GM04504 (cell line): ENCODE measurements at regions not wholly inside any gene's neighbourhood (a gene's known extent, or its start where the extent isn't known, plus 50 kb on each side); places are given as distances from the start of the nearest gene placed in this dataset.
A peak's percentile ranks its signal among the peaks of the same experiment; 100 is the strongest.

ENCODE experiments used
- DNase-seq: peaks from one replicate; pipeline ENCODE4 v3.0.0-alpha.2; 2012; ENCODE audit warnings: low read depth

DNA sequence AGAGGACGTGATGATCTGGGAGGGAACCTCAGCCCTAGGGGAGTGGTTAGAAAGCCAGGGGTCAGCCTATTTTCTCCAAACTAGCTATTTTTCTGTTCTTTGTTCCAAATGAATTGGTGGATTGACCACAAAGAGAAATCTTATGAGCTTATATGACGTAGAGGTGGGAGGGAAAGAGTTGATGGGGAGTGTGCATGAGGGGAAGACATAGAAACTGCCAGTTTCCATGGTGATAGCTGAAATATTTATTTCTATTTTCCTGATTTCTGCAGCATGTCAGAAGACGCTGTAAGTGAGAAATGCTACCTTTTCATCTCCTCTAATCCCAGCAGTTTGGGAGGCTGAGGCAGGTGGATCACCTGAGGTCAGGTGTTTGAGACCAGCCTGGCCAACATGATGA, 51.4 kb upstream of the CISTR start:
- DNase-seq, result no peak

DNA sequence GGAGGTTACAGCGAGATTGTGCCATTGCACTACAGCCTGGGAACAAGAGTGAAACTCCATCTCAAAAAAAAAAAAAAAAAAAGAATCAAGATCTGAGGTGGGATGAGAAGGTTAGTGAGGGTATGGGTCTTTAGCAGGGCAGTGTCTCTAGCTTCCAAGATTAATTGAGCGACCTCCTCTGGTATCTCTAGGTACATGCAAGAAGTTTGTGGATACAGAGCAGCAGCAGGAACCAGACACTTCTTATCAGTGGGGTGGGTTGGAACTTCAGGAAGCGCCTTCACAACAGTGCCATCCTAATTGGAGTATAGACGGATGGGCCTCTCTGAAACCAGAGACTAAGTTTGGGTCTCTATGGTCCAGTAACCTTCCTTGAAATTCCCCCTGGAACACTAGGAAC, 51.9 kb upstream of the CISTR start:
- no peak for DNase-seq

- no peak for DNase-seq
These were observed 52.6 kb upstream of the CISTR start for GRCh38 chr12:53804429-53804828.

GRCh38 chr12:53805067-53805466, 53.3 kb upstream of the CISTR start:
- DNase-seq, result no peak

- DNase-seq, result no peak
These were observed 54.0 kb upstream of the CISTR start for GRCh38 chr12:53805791-53806190.

DNA sequence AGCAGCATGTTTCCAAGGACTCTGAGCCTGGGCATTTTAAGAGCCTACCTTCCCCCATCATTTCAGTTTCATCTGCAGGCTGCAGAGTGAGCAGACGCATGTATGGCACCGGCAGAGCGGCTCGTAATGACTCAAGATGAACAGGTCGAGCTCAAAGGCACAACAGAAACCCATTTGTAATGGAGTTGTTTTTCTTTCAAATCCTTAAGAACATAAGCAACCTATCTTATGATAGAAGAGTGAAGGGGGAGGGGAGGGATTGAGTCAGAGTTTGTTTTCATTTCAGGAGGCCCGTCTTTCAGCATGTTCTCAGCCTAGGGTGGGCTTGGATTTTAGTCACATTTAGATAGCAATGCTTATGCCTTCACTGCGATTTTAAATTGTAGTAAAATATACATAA, 54.9 kb upstream of the CISTR start:
- no peak for DNase-seq

- DNase-seq, result no peak
These were observed 55.6 kb upstream of the CISTR start for GRCh38 chr12:53807322-53807860.

DNA sequence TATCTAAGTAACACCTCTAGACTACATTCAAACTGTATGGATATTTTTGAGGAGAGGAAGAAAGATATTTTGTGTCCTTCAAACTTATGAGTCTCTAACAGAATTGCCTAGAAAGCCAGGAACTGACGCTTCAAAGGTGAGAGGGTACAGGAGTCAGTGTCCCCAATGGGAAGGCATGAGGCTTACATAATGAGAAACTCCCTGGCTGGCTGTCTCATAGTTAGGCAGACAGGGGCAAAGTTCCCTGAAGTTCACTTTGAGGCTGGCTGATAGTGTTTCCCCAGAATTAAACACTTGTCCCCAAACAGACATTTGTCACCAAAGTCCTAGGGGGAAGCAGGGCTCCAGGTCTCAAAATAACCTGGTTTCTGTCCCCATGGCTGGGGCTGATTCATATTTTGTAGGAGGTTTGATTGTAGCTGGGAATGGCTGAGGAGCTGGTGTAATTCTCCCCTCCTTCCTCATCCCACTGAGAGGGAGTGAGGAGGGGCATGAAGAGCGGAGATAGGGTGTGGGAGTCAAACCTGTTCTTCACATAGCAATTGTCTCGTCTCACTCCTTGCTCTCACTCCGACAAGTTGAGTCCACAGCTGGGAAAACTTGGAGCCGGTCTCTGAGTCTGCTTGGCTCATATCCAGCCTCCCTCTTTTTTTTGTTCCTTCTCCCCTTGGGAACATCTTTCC, 56.4 kb upstream of the CISTR start:
- no peak for DNase-seq

GRCh38 chr12:53809005-53809404, 57.2 kb upstream of the CISTR start:
- DNase-seq, result no peak

DNA sequence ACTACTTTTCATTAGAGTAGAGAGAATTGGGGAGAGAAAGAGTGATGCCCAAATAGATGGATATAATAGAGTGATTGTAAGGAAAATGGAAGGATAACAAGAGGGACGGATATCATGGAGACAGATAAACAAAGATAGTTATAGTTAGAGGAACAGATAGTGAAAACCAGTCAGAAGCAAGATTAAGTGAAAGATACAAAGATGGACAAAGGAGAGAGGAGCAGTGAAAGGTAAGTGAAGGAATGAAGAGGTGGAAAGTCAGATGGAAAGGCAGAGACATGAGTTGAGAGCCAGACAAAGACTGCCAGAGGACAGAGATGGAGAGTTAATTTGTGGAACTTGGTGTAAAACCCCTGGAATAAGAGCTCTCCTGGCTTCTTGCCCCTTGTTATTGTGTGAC, 59.2 kb upstream of the CISTR start:
- no peak for DNase-seq

- no peak for DNase-seq
These were observed 59.8 kb upstream of the CISTR start for GRCh38 chr12:53811606-53812005.

GRCh38 chr12:53816360-53817020, 64.7 kb upstream of the CISTR start:
- no peak for DNase-seq

- DNase-seq, result no peak
These were observed 65.2 kb upstream of the CISTR start for GRCh38 chr12:53817021-53817389.

GRCh38 chr12:53820514-53821306, 68.9 kb upstream of the CISTR start:
- peak; percentile 52 for DNase-seq

DNA sequence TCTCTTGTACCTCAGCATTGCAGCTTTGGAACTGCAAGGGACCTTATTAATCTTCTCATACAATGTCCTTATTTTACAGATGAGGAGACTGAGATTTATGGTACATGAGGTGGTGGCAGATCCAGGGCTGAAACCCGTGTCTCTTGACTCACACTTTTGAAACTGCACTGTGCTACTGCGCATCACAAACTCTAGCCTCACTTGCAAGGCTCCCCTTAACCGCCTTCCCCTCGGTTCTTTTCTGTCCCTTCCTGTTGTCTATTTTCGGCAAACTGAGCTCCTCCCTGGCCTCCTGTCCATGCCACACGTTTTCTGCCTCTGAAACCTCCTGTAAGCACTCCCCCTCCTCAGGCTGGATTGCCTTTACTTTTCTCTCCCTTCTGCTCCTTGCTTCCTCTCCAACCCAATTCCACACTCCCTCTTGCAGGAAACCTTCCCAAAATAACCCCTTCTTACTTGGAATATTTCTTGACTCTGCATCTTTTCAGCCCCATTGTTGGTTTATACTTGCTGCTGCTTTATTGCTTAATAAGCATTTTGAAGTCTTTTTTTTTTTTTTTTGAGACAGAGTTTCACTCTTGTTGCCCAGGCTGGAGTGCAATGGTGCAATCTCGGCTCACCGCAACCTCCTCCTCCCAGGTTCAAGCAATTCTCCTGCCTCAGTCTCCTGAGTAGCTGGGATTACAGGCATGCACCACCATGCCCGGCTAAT, 72.4 kb upstream of the CISTR start:
- no peak for DNase-seq

DNA sequence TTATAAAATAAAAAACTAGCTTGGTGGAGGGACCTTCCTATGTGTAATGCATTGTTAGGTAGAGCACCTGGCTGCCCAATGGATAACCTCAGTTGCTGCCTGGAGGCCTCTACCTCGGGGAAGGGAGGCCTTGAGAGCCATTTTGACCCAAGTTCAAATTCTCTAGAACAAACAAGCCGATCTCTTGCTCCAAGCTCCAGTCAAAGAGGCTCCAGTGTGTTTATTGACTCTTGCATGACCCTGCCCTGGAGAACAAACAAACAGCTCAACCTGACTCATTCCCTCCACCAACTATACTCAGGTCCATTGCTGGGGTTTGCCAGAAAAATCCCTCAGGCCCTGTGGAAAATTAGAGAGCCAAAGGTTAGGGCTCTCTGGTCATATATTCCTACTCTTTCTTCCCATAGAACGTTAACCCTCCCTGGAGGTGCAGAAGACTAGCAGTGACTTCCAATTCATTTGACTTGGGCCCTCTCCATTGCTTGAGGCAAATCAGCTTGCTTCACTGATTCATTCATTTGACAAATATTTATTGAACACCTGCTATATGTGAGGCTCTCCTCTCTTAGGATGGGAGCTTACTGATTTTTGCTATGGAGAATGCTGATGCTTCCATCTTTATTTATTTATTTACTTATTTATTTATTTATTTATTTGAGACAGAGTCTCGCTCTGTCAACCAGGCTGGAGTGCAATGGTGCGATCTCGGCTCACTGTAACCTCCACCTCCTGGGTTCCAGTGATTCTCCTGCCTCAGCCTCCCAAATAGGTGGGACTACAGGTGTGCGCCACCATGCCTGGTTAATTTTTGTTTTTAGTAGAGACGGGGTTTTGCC, 73.7 kb upstream of the CISTR start:
- DNase-seq, result no peak

DNA sequence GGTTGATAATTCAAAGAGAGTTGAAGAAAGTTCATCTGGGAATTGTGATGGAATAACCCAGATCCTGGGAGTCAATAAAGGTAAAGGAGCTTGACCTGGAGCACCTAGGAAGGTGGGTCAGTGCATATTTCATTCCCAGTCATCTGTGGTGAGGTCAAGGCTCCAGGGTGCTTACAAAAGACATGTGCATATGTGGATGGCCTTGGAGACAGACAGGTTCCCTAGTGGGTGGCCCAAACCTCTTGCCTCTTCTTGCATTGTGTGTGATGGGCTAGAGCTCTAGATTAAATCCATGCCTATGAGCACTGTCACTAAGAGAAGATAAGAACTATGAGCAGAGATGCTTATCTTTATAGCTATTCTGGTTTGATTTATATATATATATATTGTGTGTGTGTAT, 75.5 kb upstream of the CISTR start:
- DNase-seq, result no peak

- DNase-seq, result no peak
These were observed 76.8 kb upstream of the CISTR start for GRCh38 chr12:53828598-53828997.

DNA sequence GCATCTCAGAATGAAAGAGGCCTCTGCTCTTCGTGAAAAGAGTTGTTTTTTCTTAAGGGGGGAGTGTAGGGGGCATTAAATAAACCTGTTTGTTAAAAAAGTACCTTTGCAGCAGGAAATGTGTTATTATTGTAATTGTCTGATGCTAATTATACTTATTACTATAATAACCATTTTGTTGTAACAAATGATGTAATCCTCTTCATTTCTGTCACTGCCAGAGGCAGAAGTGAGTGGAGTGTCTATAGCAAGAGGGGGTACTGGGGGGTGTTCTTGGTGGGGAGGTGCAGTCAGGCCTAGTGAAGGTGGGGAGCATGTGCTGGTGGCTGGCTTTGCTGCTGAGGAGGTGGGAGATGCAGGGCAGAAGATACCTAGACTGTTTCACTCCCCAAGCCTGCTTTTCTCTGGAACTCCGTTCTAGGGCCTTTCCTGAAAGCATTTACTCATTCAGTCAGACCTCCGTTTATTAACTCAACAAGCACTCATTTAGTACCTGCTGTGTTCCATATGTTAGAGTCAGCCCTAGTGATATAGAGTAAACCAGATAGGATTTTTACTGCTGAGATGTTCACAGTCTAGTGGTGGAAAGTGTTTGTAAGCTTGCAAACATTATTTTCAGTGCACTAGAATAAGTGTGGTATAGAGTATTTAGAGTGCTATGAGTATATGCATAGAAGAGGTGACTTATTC, 77.5 kb upstream of the CISTR start:
- no peak for DNase-seq

DNA sequence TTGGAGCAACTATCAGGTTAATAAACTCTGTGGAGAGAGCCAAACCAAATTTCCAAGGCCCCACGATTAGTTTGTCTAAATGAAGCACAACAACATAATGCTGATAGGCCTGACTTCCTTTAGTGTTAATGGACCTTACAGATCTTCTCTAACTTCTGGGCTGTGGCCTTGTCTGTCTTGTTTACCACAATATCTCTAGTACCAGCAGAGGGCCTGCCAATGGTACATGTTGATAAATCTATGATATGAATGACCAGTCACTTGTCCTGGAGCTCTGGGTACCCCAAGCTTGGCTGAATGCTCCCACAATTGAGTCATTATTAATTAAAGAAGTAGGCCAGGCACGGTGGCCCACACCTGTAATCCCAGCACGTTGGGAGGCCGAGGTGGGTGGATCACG, 78.9 kb upstream of the CISTR start:
- DNase-seq, result no peak

DNA sequence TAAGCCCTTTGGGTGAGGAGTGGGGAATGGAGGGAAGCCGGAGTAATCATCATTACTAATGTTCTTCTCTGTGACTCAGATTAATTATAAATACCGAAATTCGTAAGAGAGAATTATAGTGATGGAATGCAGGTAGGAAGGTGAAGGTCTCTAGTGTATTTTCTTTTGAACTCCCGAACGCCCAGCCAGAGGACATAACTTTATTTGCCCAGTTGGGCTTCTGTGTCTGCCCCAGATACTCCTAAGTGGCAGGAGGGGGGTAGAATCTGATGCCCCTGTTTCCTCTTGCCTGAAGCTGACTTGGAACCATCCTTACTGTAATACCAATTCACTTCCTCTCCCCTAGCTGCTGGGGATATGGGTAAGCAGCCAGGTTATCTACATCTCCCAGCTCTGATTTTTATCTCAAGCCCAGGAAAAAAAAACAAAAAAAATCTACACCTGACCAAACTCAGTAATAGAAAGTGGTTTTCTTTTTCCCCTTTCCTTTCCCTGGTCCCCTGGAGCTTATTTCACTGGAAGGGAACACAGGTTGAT, 84.4 kb upstream of the CISTR start:
- no peak for DNase-seq
